ENCODE measurements at regions not wholly inside any gene's neighbourhood (a gene's known extent, or its start where the extent isn't known, plus 50 kb on each side); places are given as distances from the start of the nearest gene placed in this dataset.
"Not testable (repeated sequence)": the region's sequence is repeated elsewhere in the genome, so short reads cannot be mapped to it uniquely, and the experiment has no call there.

GRCh38 chr17:16853661-16854320 lies 118.1 kb downstream of the TNFRSF13B start:
- TF ChIP-seq POLR2AphosphoS5 (IDR thresholded peaks at IDR 0.05) (no peak), CTCF (IDR thresholded peaks at IDR 0.05) (no peak), POLR2A (IDR thresholded peaks at IDR 0.05) (no peak)
- no peaks in the 10 kb centered on the region for H3K4me1 ChIP-seq
- H3K27me3 ChIP-seq, result no peaks in the 10 kb centered on the region
- intact Hi-C loops (cut with DNase I; ENCODE audit: low total_unique reads), result no loop called here
- no peaks in the 10 kb centered on the region for H3K9me3 ChIP-seq
- no peak overlapping the region for H3K4me3 ChIP-seq
- no peaks in the 10 kb centered on the region for H3K36me3 ChIP-seq
- no peak overlapping the region for H3K27ac ChIP-seq
- no peak for DNase-seq (ENCODE audit: low spot score in 2 of 2)

GRCh38 chr17:16849861-16850260 lies 122.1 kb downstream of the TNFRSF13B start:
- H3K27me3 ChIP-seq; H3K27ac ChIP-seq; intact Hi-C loops (cut with DNase I; ENCODE audit: low total_unique reads); H3K9me3 ChIP-seq; H3K4me3 ChIP-seq; H3K4me1 ChIP-seq; H3K36me3 ChIP-seq; DNase-seq (ENCODE audit: low spot score in 2 of 2): not testable (repeated sequence)

GRCh38 chr17:16848997-16849396 lies 122.9 kb downstream of the TNFRSF13B start:
- intact Hi-C loops (cut with DNase I; ENCODE audit: low total_unique reads); H3K36me3 ChIP-seq; H3K4me1 ChIP-seq; H3K4me3 ChIP-seq; H3K9me3 ChIP-seq; H3K27me3 ChIP-seq; DNase-seq (ENCODE audit: low spot score in 2 of 2); H3K27ac ChIP-seq: not testable (repeated sequence)

GRCh38 chr17:16845098-16845497 lies 126.8 kb downstream of the TNFRSF13B start:
- H3K36me3 ChIP-seq; DNase-seq (ENCODE audit: low spot score in 2 of 2); H3K4me3 ChIP-seq; H3K27ac ChIP-seq; H3K4me1 ChIP-seq; H3K27me3 ChIP-seq; H3K9me3 ChIP-seq; intact Hi-C loops (cut with DNase I; ENCODE audit: low total_unique reads): not testable (repeated sequence)

GRCh38 chr17:16844669-16845068 lies 127.2 kb downstream of the TNFRSF13B start:
- H3K4me1 ChIP-seq; H3K27me3 ChIP-seq; H3K4me3 ChIP-seq; H3K9me3 ChIP-seq; H3K36me3 ChIP-seq; DNase-seq (ENCODE audit: low spot score in 2 of 2); intact Hi-C loops (cut with DNase I; ENCODE audit: low total_unique reads); H3K27ac ChIP-seq: not testable (repeated sequence)

- DNase-seq (ENCODE audit: low spot score in 2 of 2); H3K4me3 ChIP-seq; H3K27me3 ChIP-seq; intact Hi-C loops (cut with DNase I; ENCODE audit: low total_unique reads); H3K4me1 ChIP-seq; H3K9me3 ChIP-seq; H3K27ac ChIP-seq; H3K36me3 ChIP-seq: not testable (repeated sequence)
Measured at GRCh38 chr17:16843511-16843910, 128.4 kb downstream of the TNFRSF13B start.

GRCh38 chr17:16842346-16842745 lies 129.6 kb downstream of the TNFRSF13B start:
- DNase-seq (ENCODE audit: low spot score in 2 of 2); H3K36me3 ChIP-seq; H3K4me1 ChIP-seq; H3K9me3 ChIP-seq; intact Hi-C loops (cut with DNase I; ENCODE audit: low total_unique reads); H3K27me3 ChIP-seq; H3K27ac ChIP-seq; H3K4me3 ChIP-seq: not testable (repeated sequence)

GRCh38 chr17:16841896-16842295 lies 130.0 kb downstream of the TNFRSF13B start:
- intact Hi-C loops (cut with DNase I; ENCODE audit: low total_unique reads); H3K36me3 ChIP-seq; H3K27me3 ChIP-seq; DNase-seq (ENCODE audit: low spot score in 2 of 2); H3K4me1 ChIP-seq; H3K27ac ChIP-seq; H3K4me3 ChIP-seq; H3K9me3 ChIP-seq: not testable (repeated sequence)

GRCh38 chr17:16840219-16840618 lies 131.7 kb downstream of the TNFRSF13B start:
- H3K4me3 ChIP-seq; H3K4me1 ChIP-seq; H3K27me3 ChIP-seq; H3K27ac ChIP-seq; H3K9me3 ChIP-seq; intact Hi-C loops (cut with DNase I; ENCODE audit: low total_unique reads); DNase-seq (ENCODE audit: low spot score in 2 of 2); H3K36me3 ChIP-seq: not testable (repeated sequence)

- DNase-seq (ENCODE audit: low spot score in 2 of 2); H3K9me3 ChIP-seq; intact Hi-C loops (cut with DNase I; ENCODE audit: low total_unique reads); H3K4me3 ChIP-seq; H3K27ac ChIP-seq; H3K36me3 ChIP-seq; H3K27me3 ChIP-seq; H3K4me1 ChIP-seq: not testable (repeated sequence)
Measured at GRCh38 chr17:16839242-16840175, 132.4 kb downstream of the TNFRSF13B start.

- H3K4me1 ChIP-seq; H3K27ac ChIP-seq; intact Hi-C loops (cut with DNase I; ENCODE audit: low total_unique reads): not testable (repeated sequence)
Measured at GRCh38 chr17:16838795-16839194, 133.1 kb downstream of the TNFRSF13B start.

GRCh38 chr17:16838287-16838686 lies 133.6 kb downstream of the TNFRSF13B start:
- intact Hi-C loops (cut with DNase I; ENCODE audit: low total_unique reads); H3K9me3 ChIP-seq; DNase-seq (ENCODE audit: low spot score in 2 of 2); H3K36me3 ChIP-seq; H3K4me3 ChIP-seq; H3K27ac ChIP-seq; H3K4me1 ChIP-seq; H3K27me3 ChIP-seq: not testable (repeated sequence)

More at GRCh38 chr17:16838795-16839194, 133.1 kb downstream of the TNFRSF13B start:
- not testable (repeated sequence) for H3K9me3 ChIP-seq; H3K36me3 ChIP-seq; DNase-seq (ENCODE audit: low spot score in 2 of 2); H3K27me3 ChIP-seq; H3K4me3 ChIP-seq

All from breast epithelium (tissue), 4 donors.